ENCODE measurements at regions not wholly inside any gene's neighbourhood (a gene's known extent, or its start where the extent isn't known, plus 50 kb on each side); places are given as distances from the start of the nearest gene placed in this dataset.
"Not testable (repeated sequence)": the region's sequence is repeated elsewhere in the genome, so short reads cannot be mapped to it uniquely, and the experiment has no call there.

GRCh38 chr7:28900311-28900710 is 57.8 kb downstream of the TRIL start:
- Histone ChIP-seq H4K20me1 (ENCODE audit: insufficient read depth, low read length, poor library complexity, severe bottlenecking) (no peaks in the 10 kb centered on the region), H3K4me3 (ENCODE audit: low read length, poor library complexity, severe bottlenecking) (no peak overlapping the region), H3K27me3 (ENCODE audit: insufficient read depth, low read length, poor library complexity, severe bottlenecking) (no peaks in the 10 kb centered on the region), H3K4me2 (ENCODE audit: low read depth, low read length, poor library complexity, severe bottlenecking) (no peak overlapping the region), H2AFZ (ENCODE audit: low read length) (no peak overlapping the region), H3K4me1 (ENCODE audit: insufficient read depth, low read length, poor library complexity, severe bottlenecking) (no peaks in the 10 kb centered on the region), H3K9ac (ENCODE audit: low read depth, low read length, poor library complexity, severe bottlenecking) (no peak overlapping the region), H3K36me3 (ENCODE audit: insufficient read depth, low read length) (no peaks in the 10 kb centered on the region), H3K9me2 (replicated peaks; ENCODE audit: low read depth, low read length) (0 out of 2 replicates have a peak, but pooled peaks cover 5% of the 10 kb centered on the region), H3K79me2 (ENCODE audit: insufficient read depth, low read length) (no peaks in the 10 kb centered on the region), H3K9me3 (ENCODE audit: insufficient read depth, low read depth, low read length) (no peaks in the 10 kb centered on the region), H3F3A (ENCODE audit: low read depth) (no peaks in the 10 kb centered on the region)
- no peak for TF ChIP-seq EZH2phosphoT487 (IDR thresholded peaks at IDR 0.05; ENCODE audit: borderline replicate concordance)
- TF ChIP-seq, protein P1, sequence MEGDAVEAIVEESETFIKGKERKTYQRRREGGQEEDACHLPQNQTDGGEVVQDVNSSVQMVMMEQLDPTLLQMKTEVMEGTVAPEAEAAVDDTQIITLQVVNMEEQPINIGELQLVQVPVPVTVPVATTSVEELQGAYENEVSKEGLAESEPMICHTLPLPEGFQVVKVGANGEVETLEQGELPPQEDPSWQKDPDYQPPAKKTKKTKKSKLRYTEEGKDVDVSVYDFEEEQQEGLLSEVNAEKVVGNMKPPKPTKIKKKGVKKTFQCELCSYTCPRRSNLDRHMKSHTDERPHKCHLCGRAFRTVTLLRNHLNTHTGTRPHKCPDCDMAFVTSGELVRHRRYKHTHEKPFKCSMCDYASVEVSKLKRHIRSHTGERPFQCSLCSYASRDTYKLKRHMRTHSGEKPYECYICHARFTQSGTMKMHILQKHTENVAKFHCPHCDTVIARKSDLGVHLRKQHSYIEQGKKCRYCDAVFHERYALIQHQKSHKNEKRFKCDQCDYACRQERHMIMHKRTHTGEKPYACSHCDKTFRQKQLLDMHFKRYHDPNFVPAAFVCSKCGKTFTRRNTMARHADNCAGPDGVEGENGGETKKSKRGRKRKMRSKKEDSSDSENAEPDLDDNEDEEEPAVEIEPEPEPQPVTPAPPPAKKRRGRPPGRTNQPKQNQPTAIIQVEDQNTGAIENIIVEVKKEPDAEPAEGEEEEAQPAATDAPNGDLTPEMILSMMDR (conservative IDR thresholded peaks at IDR 0.05; ENCODE audit: low read length): no peak

- TF ChIP-seq, protein P1 (conservative IDR thresholded peaks at IDR 0.05; ENCODE audit: low read length): no peak
- no peak for TF ChIP-seq EZH2phosphoT487 (IDR thresholded peaks at IDR 0.05; ENCODE audit: borderline replicate concordance)
- no peaks in the 10 kb centered on the region for H3K9me3 ChIP-seq (ENCODE audit: insufficient read depth, low read depth, low read length)
- no peaks in the 10 kb centered on the region for H3K79me2 ChIP-seq (ENCODE audit: insufficient read depth, low read length)
- H3K4me2 ChIP-seq (ENCODE audit: low read depth, low read length, poor library complexity, severe bottlenecking): no peak overlapping the region
- no peaks in the 10 kb centered on the region for H4K20me1 ChIP-seq (ENCODE audit: insufficient read depth, low read length, poor library complexity, severe bottlenecking)
- no peaks in the 10 kb centered on the region for H3K9me2 ChIP-seq (replicated peaks; ENCODE audit: low read depth, low read length)
- H3K4me1 ChIP-seq (ENCODE audit: insufficient read depth, low read length, poor library complexity, severe bottlenecking): no peaks in the 10 kb centered on the region
- H3K36me3 ChIP-seq (ENCODE audit: insufficient read depth, low read length): no peaks in the 10 kb centered on the region
- H3K9ac ChIP-seq (ENCODE audit: low read depth, low read length, poor library complexity, severe bottlenecking): no peak overlapping the region
- no peak overlapping the region for H2AFZ ChIP-seq (ENCODE audit: low read length)
- no peak overlapping the region for H3K4me3 ChIP-seq (ENCODE audit: low read length, poor library complexity, severe bottlenecking)
- H3F3A ChIP-seq (ENCODE audit: low read depth): no peaks in the 10 kb centered on the region
- no peaks in the 10 kb centered on the region for H3K27me3 ChIP-seq (ENCODE audit: insufficient read depth, low read length, poor library complexity, severe bottlenecking)
These were observed 64.2 kb downstream of the TRIL start for GRCh38 chr7:28893888-28894287.

DNA sequence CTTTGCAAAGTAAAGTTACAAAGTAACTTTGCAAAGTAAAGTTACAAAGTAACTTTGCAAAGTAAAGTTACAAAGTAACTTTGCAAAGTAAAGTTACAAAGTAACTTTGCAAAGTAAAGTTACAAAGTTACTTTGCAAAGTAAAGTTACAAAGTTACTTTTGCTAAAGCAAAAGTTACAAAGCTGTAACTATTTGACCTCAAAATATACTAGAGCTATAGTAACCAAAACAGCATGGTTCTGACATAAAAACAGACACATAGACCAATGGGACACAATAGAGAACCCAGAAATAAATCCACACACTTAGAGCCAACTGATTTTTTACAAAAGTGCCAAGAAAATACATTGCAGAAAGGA is 66.3 kb downstream of the TRIL start:
- not testable (repeated sequence) for H3K4me1 ChIP-seq (ENCODE audit: insufficient read depth, low read length, poor library complexity, severe bottlenecking); H3K4me3 ChIP-seq (ENCODE audit: low read length, poor library complexity, severe bottlenecking); H3K79me2 ChIP-seq (ENCODE audit: insufficient read depth, low read length); H4K20me1 ChIP-seq (ENCODE audit: insufficient read depth, low read length, poor library complexity, severe bottlenecking); H3K9me3 ChIP-seq (ENCODE audit: insufficient read depth, low read depth, low read length); H3K27me3 ChIP-seq (ENCODE audit: insufficient read depth, low read length, poor library complexity, severe bottlenecking); H3F3A ChIP-seq (ENCODE audit: low read depth); H3K9ac ChIP-seq (ENCODE audit: low read depth, low read length, poor library complexity, severe bottlenecking); H3K36me3 ChIP-seq (ENCODE audit: insufficient read depth, low read length); H3K9me2 ChIP-seq (replicated peaks; ENCODE audit: low read depth, low read length); H2AFZ ChIP-seq (ENCODE audit: low read length); H3K4me2 ChIP-seq (ENCODE audit: low read depth, low read length, poor library complexity, severe bottlenecking)

DNA sequence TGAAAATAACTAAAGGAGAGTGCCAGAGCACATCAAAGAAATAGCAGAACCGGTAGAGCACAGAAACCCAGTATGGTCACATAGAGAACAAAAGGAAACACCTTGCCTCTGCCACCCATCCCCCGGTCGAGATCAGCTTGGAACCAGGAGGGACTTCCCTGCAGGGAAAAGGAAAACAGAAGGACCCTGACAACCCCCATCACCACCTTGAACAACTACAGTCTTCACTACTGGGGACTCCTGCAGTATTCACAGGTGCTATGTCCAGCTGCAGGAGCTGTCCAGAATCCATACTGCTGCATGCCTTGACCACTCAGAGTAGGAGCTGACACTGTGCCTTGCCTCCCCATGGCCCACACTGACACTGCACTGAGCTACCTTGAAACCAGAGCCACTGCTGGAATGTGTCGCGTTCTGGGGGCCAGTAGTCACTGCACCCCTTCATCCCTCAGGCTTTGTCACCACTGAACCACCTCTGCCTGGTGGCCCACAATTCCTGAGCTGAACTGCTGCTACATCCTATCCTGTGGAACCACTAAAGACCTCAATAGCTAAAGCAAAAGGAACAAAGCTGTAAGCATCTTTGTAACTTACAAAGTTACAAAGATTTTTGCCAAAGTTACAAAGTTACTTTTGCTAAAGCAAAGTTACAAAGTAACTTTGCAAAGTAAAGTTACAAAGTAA is 66.8 kb downstream of the TRIL start:
- H3K27me3 ChIP-seq (ENCODE audit: insufficient read depth, low read length, poor library complexity, severe bottlenecking): no peaks in the 10 kb centered on the region
- no peak overlapping the region for H3K9ac ChIP-seq (ENCODE audit: low read depth, low read length, poor library complexity, severe bottlenecking)

More for the DNA sequence above, 66.8 kb downstream of the TRIL start:
- TF ChIP-seq, protein P1 (conservative IDR thresholded peaks at IDR 0.05; ENCODE audit: low read length): no peak
- TF ChIP-seq EZH2phosphoT487 (IDR thresholded peaks at IDR 0.05; ENCODE audit: borderline replicate concordance): no peak
- H3K79me2 ChIP-seq (ENCODE audit: insufficient read depth, low read length): no peaks in the 10 kb centered on the region
- no peak overlapping the region for H3K4me3 ChIP-seq (ENCODE audit: low read length, poor library complexity, severe bottlenecking)
- no peaks in the 10 kb centered on the region for H3K4me1 ChIP-seq (ENCODE audit: insufficient read depth, low read length, poor library complexity, severe bottlenecking)
- H3K4me2 ChIP-seq (ENCODE audit: low read depth, low read length, poor library complexity, severe bottlenecking): no peak overlapping the region
- H3K9me3 ChIP-seq (ENCODE audit: insufficient read depth, low read depth, low read length): no peaks in the 10 kb centered on the region
- no peaks in the 10 kb centered on the region for H3K36me3 ChIP-seq (ENCODE audit: insufficient read depth, low read length)
- H3K9me2 ChIP-seq (replicated peaks; ENCODE audit: low read depth, low read length): no peaks in the 10 kb centered on the region
- H2AFZ ChIP-seq (ENCODE audit: low read length): no peak overlapping the region
- no peaks in the 10 kb centered on the region for H4K20me1 ChIP-seq (ENCODE audit: insufficient read depth, low read length, poor library complexity, severe bottlenecking)
- H3F3A ChIP-seq (ENCODE audit: low read depth): no peaks in the 10 kb centered on the region
